ENCODE measurements at regions not wholly inside any gene's neighbourhood (a gene's known extent, or its start where the extent isn't known, plus 50 kb on each side); places are given as distances from the start of the nearest gene placed in this dataset.

DNA sequence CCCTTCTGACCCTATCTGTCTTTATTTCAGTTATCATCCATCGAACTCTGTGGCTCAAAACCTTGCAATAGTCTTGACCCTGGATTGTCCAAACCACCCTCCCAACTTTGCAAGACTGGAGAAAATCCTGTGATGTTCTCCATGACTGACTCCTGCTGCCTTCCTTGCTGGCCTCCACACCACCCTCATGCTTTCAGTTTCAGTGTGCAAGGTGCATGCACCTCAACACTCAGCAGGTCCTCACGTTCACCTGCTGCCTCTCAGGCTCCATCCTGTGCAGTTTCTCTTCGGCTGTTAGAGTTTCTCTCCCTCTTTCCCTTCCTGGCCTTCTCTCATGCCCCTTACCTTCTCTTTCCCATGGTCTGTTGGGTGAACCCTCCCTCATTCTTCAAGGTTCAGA, 59.4 kb upstream of the ASIC2 start:
- DNase-seq, result no peak

DNA sequence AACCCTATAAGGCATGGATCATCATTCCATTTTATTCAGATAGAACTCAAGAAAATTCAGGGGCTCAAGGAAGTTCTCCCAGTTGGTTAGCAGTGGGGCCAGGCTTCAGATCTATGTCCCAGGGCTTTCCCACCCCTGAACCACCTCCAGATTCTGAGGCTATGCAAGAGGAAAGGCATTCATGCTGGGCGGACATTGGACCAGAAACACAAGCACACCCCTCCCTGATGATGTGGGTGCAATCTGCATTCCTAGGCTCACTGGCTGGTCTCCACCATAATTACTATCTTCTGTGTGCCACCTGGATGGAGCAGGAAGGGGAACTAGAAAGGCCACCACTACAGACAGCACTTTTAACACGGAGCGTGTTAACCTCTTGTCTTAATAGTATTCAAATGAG, 63.2 kb upstream of the ASIC2 start:
- DNase-seq, result no peak

DNA sequence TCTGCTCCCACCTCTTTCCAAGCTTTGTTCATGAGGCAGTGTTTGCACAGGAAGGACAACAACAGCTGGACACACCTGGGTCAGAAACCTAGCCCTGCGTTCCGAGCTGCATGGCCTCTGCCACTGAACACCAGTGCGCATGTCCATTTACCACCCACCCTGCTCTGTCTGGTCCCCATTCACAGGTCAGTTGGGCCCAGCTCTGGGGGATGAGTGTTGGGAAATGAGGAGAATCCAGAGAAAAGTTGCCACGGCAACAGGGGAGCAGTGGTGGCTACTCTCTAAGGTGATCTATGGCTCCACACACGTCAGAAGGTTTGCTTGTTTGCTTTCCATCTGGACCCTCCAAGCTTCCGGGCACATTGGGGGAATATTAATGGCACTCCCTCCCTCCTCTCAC, 70.4 kb upstream of the ASIC2 start:
- DNase-seq, result no peak

DNA sequence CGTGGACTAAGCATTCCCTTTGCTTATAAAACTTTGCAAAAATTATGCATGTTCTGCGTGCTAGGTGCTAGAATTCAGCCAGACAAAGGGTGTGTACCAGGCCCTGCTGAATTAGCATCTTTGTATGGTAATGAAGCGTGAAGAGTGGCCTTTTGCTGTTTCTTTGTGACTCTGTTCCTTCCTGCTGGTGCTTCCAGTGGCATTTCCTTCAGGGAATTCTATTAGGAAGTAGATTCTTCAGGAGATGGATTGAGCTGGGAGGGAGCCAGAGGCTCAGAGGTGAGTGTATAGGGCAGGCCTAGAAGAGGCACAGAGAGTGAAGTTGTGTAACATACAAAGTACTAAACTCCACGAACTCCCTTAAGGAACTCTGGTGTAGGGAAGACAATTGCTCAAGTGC, 73.9 kb upstream of the ASIC2 start:
- no peak for DNase-seq

DNA sequence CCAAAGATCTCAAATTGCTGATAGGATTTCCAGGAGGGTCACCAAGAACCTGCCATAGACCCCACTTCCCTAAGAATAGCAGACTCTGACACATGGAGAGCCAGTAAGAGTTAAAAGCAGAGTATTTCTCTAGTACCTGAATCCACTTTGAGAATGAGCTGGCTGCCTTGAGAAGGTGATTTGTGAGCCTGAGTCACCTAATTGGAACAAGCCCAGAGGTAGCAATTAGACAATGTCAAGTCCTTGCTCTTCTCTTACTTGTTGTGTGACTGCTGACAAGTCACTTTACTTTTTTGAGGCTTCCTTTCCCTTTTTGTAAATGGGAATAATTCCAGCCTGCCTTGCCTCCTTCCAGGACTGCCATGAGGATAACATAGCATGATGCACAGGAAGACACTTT, 76.1 kb upstream of the ASIC2 start:
- no peak for DNase-seq

DNA sequence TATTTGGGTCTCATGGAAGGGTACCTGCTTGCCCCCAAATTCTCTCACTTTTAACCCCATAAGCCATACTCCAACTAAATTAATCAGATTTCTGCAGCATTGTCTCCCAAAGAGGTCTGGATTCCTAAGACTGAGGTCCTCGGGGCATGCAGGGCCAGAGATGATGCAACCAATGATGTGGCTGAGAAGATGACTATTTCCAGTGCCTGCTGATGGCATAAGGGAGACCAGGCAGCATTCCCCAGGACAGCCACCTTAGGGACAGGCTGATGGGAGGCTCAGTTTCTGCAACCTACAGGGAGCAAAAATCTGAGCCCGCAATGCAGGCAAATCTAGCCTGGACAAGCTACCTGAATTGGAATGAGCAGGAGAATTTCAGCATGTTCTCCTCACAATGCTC, 76.8 kb upstream of the ASIC2 start:
- no peak for DNase-seq

DNA sequence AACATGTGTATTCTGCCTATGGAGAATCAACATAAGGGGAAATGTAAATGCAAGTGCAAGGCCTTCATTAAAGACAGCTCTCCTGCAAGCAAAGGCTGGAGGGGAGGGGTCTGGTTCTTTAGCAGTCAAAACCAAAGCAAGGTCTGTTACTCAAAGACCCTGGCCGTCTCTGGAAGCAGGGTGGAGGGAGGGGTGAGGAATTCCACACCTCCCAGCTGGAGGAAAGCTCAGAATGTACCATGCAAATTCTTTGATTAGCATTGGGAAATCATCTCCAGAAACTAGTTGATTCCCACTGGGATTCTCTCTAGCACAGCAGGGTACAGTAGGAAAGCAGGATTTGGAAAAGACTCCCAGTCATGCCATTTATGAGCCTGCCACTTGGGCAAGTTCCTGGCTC, 77.3 kb upstream of the ASIC2 start:
- no peak for DNase-seq

DNA sequence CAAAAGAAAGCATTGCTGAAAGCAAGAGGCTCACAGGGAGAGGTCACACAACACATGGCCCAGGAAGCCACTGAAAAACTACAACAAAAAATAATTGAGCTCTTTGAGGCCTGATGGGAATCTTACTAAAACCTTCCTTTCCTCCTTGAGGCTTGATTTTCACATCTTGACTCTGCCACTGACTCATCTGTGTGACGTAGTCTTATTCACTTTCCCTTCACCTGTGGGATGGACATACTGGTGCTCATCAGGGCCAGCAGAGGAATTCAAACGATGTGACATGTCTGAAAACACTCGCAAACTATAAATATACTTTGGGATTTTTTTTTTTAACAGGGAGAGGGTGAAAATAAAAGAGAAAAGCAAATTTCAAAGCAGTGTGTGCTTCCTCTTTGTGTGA, 78.3 kb upstream of the ASIC2 start:
- no peak for DNase-seq

DNA sequence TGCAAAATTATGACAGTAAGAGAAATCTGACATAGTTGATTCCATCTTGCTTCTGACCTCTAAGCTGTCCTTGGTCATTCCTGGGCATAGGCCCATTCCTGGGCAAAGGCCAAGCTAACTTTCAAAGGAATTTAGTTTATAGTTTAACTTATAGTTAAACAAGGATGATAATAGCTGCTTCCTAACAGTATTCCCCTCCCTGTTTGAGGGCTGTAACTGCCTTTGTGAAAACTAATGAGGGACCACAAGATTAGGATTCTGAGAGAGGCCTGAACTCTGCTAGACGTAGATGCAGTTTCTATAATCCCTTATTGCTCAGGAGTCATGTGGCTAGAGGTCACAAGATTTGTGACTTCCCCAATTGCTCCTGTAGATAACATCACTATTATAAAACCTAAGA, 80.2 kb upstream of the ASIC2 start:
- no peak for DNase-seq

DNA sequence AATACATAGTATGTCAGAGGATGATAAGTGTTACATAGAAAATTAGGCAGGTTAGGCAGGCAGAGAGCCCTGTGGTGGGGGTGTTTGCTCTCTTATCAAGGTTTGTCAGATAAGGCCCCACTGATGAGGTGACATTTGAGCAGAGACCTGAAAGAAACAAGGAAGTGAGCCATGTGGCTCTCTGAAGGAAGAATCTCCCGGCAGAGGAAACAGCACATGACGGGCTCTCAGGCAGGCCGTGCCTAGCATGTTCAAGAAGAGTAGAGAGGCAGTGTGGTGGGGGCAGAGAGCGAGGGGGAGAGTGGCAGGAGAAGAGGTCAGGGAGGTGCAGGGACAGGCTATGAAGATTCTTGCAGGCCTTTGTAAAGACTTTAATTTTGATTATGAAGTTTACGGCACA, 82.0 kb upstream of the ASIC2 start:
- DNase-seq, result no peak

DNA sequence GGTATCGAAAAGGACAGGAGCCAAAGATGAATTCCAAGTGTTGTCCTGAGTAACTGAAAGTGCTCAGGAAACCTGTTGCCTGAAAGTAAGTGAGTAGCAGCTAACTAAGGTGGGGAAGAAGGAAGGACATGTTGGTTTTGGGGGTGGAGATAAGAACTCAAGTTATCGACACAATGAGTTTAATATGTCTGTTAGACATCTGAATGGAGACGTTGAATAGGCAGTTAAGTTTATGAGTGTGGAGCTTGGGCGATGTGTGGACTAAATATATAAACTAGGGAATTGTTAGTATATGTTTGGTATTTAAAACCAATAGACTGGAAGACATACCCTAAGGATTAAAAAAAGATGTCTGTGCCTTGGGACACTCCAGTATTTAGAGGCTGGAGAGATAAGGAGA, 82.7 kb upstream of the ASIC2 start:
- no peak for DNase-seq

DNA sequence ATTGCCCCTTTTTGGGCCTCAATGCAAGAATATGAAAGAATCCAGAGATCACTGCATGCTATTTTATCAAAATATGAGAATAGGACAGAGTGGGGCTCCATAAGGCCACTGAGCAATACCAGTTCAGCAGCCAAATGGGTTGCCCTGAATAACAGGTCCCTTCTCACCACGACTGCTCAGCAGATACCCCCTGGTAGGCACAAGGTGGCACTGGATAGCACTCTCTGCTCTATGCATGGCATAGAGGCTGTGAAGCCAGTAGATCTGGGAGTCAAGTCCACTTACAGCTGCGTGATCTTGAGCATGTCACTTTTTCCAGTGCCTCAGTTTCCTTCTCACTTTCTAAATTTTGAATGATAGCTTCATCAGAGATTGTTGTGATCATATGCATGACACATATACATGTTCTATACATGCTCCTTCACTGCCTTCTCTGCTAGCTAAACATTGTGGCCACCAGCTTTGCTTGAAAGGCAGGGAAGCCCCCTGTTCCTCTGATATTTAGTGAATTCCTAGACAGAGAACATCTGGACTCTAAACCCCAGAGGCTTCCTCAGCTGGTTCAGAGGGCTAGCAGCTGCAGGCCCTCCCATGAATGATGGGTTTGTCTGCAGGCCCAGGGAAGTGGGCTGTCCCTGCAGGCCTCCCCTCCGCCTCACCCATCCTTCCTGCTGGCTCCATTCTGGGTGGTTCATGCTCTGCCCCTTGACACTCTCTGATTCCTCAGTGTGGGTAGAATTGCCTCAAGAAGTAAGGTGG, 84.9 kb upstream of the ASIC2 start:
- DNase-seq, result no peak

DNA sequence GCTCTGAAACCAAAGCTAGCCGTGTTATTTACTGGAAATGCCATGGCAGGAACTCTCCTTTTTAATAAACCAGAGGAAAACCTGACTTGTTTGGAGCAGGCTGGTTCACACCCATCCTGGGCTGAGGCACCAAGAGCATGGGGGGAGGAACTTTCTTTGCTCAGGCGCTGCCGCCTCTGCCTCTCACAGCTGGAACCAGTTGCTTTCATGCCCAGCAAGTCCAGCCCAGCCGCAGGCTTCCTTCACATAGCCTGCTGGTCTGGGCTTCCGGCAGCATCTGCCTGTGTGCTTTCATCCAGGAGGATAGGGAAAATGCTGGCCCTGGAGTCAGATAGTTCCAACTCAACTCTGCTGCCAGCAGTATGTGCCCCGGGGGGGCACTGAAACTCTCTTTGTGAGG, 88.1 kb upstream of the ASIC2 start:
- no peak for DNase-seq

DNA sequence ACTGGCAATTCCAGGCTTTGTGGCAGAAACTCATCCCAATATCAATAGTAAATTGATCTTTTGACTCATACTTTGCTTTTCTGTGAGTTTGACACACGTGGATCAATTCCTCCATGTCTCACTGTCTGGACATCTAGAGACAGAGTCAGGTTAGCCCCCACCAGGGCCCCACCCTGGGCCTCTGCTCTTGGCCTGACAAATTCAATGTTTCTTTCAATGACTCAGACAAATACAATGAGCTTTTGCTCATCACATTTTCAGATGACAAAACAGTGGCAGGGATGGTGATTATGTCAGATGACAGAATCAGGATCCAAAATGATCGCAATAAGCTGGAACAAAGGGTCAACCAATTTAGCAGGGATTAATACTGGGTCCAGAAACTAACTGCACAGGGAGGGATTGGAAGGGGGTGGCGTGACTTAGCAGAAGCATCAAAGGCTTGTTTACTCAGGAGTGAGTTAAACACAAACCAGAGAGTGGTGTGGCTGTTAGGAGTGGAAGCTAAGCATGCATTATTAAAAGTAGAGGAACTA, 90.5 kb upstream of the ASIC2 start:
- no peak for DNase-seq

DNA sequence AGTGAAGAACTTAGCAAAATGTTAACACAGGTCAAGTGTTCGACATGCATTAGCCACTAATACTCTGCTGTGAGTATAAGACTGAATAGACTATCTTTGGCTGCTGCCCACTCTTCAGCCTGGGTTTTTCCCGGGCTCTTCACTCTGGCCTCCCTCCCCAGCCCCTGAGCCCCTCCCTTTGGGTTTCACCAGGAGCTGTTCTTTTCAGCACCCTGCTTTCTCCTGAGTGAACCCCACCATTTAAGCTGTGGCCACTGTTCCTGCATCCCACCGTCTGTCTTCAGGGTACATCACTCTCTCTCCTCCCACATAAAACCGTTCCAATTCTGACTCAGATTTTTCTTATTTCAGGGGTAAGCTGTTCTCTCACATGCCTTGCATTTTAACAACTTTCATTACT, 92.0 kb upstream of the ASIC2 start:
- no peak for DNase-seq

DNA sequence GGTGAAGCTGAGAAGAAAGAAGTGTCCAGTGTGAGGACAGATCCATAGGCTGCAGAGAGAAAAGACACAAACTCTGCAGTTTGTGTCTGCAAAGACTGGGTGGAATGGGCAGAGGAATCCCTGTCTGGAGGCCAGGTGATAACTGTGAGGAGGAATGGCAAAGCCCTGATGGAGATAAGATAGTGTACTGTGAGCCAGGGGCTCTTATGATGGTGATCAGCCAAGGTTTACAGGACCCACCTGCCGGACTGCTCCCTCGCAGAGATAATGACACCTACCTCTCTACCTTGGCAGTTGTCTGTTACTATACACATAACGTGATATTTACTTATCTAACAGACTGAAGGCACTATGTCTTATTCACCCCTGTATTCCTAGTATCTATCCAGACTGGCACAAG, 92.6 kb upstream of the ASIC2 start:
- no peak for DNase-seq

DNA sequence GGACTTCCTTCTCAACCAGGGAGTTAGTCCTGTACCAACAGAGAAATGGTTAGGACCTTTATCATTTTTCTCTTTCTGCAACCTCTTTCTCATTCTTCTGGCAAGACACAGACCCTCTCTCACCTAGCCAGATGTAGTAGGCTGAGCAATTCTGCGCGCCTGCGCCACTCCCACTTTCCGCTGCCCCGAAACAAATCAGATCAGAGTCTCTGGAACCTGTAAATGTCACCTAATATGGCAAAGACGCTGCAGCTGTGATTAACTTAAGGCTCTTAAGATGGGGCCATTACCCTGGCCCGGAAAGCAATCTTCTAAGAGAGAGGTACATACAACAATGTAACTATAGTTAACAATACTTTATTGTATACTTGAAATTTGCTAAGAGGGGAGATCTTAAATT, 94.3 kb upstream of the ASIC2 start:
- DNase-seq, result no peak

DNA sequence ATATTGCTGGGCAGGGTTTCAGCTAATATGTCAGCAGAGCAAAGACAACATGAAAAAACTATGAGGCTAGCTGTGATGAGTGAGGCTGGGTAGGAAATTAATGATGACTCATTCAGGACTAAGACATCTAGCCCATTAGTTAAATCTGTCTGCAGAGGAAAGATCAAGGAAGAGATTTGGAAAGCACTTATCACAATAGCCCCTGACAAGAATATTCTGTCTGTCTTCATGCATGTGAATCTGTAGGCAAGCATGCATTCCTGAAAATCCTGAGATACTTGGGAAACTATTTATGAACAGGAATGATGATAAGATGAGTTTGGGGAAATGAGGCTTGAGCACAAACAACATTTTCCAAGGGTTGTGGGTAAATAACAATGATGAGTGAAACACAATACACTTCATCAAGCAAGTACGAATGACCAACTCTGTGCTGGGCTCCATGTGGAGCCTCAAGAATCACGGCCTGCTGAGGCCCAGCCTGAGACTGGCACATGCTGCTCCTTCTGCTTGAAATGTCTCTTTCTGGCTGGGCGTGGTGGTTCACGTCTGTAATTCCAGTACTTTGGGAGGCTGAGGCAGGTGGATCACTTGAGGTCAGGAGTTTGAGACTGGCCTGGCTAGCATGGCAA, 96.5 kb upstream of the ASIC2 start:
- DNase-seq, result peak; percentile 35

DNA sequence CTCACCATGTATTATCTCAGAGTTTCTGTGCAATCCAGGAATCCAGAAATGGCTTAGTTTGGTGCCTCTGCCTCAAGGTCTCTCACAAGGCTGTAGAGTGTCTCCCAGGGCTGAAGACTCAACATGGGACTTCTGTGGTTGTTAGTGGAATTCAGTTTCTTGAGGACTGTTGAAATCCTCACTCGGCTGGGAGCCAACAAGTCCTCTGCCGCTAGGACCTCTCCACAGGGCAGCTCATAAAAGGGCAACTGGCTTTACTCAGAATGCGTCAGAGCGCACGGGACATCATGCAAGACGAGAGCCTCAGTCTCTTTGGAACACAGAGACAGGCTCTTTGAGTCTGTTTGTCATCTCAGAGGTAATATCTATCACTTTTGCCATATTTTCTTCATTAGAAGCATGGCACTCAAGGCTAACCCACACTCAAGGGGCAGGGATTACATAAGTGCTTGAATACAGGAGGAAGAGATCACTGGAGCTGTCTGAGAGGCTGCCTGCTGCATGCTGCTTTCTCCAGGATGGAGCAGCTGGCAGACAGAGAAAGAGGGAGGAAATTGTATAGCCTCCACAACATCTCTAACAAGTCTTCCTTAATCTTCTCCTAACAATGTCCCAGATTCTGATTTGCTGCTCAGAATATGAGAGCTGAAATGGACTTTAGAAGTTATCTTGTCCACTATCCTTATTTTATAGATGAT, 97.5 kb upstream of the ASIC2 start:
- no peak for DNase-seq

DNA sequence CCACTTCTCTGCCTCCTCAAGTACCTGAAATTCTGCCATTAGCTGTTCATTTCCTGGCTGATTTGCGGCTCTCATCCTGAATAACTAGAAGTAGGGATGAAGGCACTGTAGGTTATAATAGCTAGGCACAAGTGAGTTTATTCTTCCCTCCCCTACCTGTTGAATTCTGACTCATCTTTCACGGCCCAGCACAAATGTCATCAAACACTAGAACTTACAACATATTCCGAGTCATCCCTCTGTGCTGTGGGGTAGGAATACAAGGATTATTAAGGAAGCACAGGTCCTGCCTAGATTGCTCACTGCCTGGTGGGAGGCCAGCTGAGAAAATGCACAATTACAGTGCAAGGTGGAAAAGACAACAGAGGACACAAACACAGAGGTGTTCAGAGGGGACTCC, 103.7 kb upstream of the ASIC2 start:
- DNase-seq, result no peak

DNA sequence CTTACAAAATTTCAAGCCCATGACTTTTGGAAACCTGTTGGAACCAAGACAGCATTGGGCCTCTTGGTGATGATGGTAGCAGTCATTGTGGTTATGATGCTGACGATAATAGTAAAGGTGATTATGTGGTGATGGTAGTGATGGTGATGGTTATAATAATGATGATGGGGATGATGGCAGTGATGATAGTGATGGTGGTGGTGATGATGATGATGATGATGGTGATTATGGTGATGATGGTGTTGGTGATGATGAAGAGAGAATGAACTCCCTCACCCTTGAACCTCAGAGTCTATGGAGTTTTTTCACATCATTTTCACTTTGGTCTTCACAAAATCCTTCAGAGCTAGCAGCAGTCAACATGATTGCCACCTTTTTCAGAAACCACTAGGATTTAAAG, 105.3 kb upstream of the ASIC2 start:
- no peak for DNase-seq

DNA sequence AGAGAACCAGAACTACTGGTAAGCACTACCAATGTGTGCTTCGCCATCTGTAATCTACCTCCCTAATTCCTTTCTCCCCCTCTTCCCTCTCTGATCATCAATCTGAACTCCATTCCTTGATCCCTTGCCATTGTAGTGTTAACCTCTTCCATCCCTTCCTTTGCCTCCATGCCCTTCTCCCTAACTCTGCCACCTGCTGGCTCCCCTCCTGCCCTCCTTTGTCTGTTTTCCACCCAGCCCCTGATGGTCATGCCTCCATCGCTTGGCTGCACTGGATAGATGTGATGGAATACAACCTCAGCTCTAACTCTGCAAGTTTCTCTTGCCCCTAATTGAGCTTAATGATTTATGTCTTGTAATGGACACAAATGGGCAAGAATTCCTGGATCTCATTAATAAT, 108.2 kb upstream of the ASIC2 start:
- no peak for DNase-seq

DNA sequence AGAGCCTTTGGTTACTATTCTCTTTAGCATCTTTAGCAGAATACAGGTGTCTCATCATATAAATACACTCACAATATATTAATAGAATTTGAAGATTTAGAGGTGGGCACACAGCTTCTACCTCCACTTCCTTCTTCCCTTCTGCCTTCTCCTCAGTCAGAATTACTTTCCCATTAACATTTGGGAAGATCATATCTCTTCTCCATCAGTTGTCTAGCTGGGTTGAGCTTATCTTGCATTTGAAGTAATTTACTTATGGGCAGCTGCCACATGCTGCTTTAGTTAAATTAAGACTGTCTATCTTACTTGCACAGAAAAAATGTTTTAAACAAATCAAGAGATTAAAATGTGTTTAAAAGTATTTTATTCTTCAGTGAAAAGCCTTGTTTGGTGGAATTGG, 110.1 kb upstream of the ASIC2 start:
- no peak for DNase-seq

DNA sequence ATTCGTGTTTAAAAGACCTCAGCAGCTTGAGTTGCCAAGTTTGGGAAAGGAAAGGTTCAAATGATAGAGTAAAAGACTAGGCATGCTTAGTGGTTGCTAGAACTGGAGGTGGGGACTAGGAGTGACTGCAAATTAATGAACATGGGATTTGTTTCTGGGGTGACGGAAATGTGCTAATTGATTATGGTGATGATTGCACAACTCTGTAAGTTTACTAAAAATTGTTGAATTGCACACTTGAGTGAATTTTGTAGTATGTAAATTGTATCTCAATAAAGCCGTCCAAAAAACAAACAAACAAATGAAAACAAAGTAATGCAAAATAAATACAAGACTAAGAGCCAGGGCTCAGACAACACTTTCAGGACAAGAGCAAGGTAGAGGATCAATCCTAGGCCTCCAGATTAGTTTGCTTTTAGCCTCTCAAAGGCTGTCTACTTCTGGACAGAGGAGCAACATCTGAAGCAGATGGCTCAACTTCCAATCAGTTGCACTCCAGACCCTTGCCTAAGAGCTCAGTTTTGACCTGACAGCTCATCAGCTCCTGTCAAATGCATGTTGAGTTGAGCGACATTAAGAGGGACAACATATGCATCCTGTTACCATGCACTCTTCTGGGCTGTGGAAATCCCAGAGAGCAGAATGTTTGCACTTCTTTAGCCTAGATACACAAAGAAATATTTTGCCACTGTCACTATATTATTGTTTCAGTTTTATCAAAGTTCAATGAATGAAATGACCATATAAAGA, 111.2 kb upstream of the ASIC2 start:
- DNase-seq, result no peak

Data from kidney glomerular epithelial cell (primary cell).